ENCODE measurements at regions not wholly inside any gene's neighbourhood (a gene's known extent, or its start where the extent isn't known, plus 50 kb on each side); places are given as distances from the start of the nearest gene placed in this dataset.

GRCh38 chr10:128241023-128241422 lies 114.8 kb upstream of the MKI67 start (continued):
- TF ChIP-seq ZNF280A (IDR thresholded peaks at IDR 0.05; ENCODE audit: low read depth, partially characterized antibody), result no peak
- TF ChIP-seq BRD4 (IDR thresholded peaks at IDR 0.05), result no peak
- TF ChIP-seq ELF1 (tag; IDR thresholded peaks at IDR 0.05), result no peak
- no peak for TF ChIP-seq POU5F1 (IDR thresholded peaks at IDR 0.05; ENCODE audit: borderline replicate concordance, low read depth, low read length, partially characterized antibody)
- TF ChIP-seq CHD4 (IDR thresholded peaks at IDR 0.05; ENCODE audit: insufficient read depth, insufficient replicate concordance, low read depth, low read length, poor library complexity, severe bottlenecking), result no peak
- TF ChIP-seq LEF1 (IDR thresholded peaks at IDR 0.05), result no peak
- TF ChIP-seq ZNF263 (CRISPR knock-in tag; IDR thresholded peaks at IDR 0.05; ENCODE audit: borderline replicate concordance), result no peak
- TF ChIP-seq L3MBTL2 (IDR thresholded peaks at IDR 0.05), result no peak
- TF ChIP-seq FOS (IDR thresholded peaks at IDR 0.05; ENCODE audit: extremely low read depth, insufficient read length), result no peak
- TF ChIP-seq BRD9 (IDR thresholded peaks at IDR 0.05; ENCODE audit: low read depth, partially characterized antibody), result no peak
- no peak for TF ChIP-seq BCL6 (CRISPR knock-in tag; IDR thresholded peaks at IDR 0.05)
- no peak for TF ChIP-seq MBD2 (IDR thresholded peaks at IDR 0.05; ENCODE audit: borderline replicate concordance, low read depth)
- TF ChIP-seq ZNF354B (CRISPR knock-in tag; IDR thresholded peaks at IDR 0.05), result no peak
- TF ChIP-seq ZNF311 (CRISPR knock-in tag; IDR thresholded peaks at IDR 0.05), result no peak
- no peak for TF ChIP-seq SP1 (CRISPR knock-in tag; IDR thresholded peaks at IDR 0.05)

All from K562 (cell line).